Activated T-cell treated with anti-CD3 and anti-CD28 coated beads for 48 hours (primary cell): ENCODE measurements at regions not wholly inside any gene's neighbourhood (a gene's known extent, or its start where the extent isn't known, plus 50 kb on each side); places are given as distances from the start of the nearest gene placed in this dataset.
A peak's percentile ranks its signal among the peaks of the same experiment; 100 is the strongest.

Experiments used
- DNase-seq: peaks from one replicate; pipeline ENCODE4 v3.0.0-alpha.2; 2020; ENCODE audit warnings: low read depth

GRCh38 chr5:167710444-167711073 lies 580.9 kb upstream of the WWC1 start:
- DNase-seq: no peak

DNA sequence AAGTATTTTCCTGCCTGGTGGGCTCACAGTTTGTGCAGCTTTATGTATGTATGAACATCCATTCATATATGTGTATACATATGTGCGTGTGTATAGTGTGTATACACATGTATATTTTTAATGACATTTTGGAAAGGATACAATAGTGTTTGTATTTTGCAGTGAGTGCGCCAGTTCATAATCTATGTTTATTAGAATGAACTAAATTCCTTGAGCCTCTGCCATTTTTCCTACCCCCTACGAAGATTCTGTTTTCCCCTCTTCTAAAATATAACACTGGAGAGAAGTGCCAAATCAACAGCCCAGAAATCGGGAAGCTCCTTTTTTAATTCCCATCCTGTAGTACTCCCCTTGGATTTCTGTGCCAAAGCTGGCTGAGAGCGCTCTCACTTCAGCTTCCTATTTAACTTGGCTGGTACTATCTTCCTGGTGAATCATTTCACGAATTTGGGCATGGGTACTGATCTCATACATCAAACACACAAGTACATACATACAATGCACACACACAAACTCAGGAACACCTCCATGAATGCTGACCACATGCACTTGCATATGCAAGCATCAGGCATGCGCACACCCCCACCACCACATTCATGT lies 578.4 kb upstream of the WWC1 start:
- DNase-seq: no peak

- DNase-seq: no peak
Measured at GRCh38 chr5:167713896-167714295, 577.5 kb upstream of the WWC1 start.

GRCh38 chr5:167716126-167716775 lies 575.2 kb upstream of the WWC1 start:
- no peak for DNase-seq

- DNase-seq: no peak
Measured at GRCh38 chr5:167720259-167720658, 571.2 kb upstream of the WWC1 start.

- no peak for DNase-seq
Measured at GRCh38 chr5:167720676-167721260, 570.7 kb upstream of the WWC1 start.

DNA sequence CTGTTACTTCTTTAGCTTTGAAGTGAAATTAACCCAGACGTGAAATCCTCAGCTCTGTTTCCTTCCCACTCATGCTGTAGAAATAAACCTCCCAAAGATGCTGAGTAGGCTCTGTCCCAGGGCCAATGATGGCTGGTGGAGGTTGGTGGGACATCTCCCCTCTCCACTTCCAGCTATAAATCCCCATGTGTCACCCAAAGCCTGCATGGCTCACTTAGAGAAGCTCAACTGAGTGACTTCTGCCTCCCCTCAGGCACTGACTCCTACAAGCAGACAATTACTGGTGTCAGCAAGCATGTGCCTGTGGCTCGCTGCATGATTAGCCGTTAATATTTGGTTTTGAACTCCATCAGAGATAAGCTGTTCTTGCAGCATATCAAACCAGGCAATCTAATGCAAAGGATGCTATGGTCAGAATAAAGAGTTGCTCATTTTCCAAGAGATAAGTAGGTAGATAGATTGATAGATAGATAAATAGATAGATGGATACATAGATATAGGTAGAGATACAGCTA lies 569.5 kb upstream of the WWC1 start:
- DNase-seq: no peak

- peak; percentile 41 for DNase-seq
Measured at GRCh38 chr5:167723254-167723871, 568.1 kb upstream of the WWC1 start.

DNA sequence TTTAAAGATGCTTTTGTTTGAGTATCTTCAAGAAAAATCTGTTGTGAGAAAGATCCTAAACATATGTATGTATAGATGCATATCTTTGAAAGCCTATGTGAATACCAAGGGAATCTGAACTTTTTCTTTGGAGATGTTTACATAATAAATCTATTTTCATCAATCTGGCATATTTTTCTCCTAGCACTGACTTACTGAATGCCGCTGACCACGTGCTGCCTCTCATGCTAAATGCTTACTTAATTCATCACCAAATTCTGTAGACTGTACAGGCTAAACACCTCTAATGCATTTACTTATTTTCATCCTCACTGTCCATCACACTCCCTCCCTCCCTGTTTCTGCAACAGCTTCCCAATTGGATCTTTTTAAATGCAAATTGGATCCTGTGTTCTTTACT lies 566.2 kb upstream of the WWC1 start:
- DNase-seq: no peak

DNA sequence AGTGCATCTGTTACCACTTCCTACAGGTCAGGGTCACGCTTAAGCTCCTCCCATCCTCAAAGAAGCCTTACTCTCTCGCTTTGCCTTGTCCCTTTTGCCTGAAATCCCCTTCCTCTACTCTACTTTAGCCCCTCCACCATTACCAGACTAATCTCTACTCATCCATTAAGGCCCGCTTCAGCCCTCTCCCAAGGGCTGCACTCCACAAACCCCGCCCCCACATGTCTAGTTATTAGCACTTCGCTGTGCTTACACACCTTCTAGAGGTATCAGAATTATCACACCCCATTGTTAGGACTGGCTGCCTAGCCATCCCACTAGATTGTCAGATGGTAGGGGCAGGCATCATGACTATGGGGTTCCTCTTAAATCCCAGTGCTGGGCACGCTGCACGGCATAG lies 565.7 kb upstream of the WWC1 start:
- no peak for DNase-seq

GRCh38 chr5:167726642-167727041 lies 564.8 kb upstream of the WWC1 start:
- no peak for DNase-seq

GRCh38 chr5:167730121-167730520 lies 561.3 kb upstream of the WWC1 start:
- no peak for DNase-seq

DNA sequence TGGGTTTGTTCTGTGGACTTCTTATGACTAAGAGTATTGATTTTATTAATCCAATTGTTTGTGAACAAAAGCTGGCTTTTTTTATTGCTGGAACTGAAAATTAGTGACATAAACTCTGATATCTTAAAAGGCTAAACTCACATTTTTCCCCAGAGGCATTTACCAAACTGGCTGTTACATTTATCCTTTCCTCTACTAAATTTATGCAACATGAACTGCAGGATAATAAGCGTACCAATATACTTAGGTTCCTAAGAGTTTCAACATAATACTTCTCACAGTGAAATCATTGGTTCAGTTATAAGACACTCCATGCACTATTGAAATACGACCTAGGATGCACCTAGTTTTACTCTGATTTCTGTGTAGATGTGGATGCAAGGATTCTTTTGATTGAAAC lies 560.8 kb upstream of the WWC1 start:
- DNase-seq: no peak

- DNase-seq: no peak
Measured at GRCh38 chr5:167731951-167732350, 559.5 kb upstream of the WWC1 start.

DNA sequence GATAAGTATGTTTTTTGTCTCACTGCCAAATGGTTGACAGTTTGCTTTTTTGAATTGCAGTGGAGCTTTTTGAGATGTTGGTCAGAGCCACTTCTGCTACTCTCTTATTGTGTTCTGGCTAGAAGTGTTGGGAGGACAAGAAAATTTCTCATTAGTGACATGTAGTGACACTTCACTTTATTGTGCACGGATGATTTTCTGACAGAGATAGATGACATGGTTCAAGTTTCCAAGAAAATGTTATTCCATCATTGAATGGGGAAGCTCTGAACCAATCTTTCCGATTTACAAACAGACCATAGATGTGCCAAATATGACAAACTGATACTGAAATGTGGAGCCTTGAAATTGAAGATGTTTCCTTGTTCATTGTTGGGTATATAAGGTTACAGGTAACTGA lies 558.9 kb upstream of the WWC1 start:
- DNase-seq: no peak

DNA sequence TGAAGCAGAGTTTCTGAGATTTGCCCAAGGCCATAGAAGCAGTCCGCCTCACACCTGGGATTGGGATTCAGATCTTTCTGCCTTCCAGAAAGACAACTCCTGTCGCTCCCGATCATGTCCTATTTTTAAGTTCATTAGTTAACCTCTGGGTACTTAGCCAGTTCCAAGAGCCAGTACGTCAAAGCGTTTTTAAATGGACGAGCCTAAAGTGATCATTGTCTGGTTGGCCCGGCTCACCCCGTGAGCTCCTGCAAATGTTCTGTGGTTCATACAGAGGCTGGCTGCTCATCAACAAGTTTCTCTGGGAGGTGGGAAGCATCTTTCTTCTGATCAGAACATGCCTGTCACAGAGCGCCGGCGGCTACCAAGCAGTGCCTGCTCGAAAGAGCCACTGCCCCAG lies 554.5 kb upstream of the WWC1 start:
- no peak for DNase-seq

GRCh38 chr5:167743695-167744464 lies 547.6 kb upstream of the WWC1 start:
- no peak for DNase-seq

DNA sequence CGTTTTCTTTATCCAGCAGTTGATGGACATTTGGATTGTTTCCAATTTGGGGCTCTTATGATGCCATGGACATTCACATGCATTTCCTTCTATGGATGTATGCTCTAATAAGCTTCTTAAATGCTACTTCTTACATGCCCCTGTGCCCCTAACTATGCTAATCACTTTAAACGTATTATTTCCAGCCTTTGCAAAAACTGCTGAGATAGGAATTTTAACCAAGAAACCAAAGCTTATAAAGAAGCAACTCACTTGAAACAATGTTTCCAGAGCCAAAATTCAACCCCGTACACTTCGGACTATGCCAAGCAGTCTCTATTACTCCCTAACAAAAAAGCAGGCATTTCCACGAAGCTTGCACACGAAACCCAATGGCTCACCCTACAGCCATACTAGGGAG lies 545.6 kb upstream of the WWC1 start:
- DNase-seq: no peak

- DNase-seq: no peak
Measured at GRCh38 chr5:167750586-167750985, 540.9 kb upstream of the WWC1 start.

- DNase-seq: no peak
Measured at GRCh38 chr5:167752936-167753335, 538.5 kb upstream of the WWC1 start.

DNA sequence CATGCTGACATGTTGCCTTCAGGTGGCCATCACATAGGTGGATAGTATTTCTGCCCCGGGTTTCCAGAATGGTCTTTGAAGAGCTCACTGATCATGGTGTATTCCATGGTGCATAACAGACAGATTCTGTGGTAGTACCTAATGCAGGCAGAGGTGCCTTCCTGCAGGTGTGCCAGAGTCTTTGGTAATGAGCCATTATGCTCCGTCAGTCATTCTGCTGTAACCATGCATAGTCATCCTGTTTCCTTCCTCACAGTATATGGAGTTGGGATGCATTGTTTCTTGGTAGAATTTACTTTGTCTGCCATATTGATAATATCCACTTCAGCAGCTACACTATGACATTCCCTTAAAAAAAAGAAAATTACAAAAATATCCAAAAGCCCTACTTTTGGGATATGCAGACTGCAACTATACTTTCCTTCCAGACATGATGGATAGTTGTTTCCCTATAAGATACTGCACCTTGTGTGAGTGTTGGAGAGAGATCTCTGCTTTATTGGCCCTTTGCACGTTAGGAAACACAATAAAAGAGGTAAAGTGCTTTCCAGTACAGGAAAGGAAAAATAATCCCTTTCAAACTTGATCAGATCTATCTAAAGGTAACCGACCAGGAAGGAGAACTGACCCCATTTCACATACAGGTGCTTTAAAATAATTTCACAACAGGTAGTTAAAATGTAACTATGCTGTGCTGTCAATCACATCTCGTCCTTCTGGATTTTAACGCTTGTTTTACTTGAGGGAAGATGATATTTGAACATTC lies 537.5 kb upstream of the WWC1 start:
- DNase-seq: no peak
